Cerebellar cortex (tissue), 1 donor: ENCODE measurements at regions not wholly inside any gene's neighbourhood (a gene's known extent, or its start where the extent isn't known, plus 50 kb on each side); places are given as distances from the start of the nearest gene placed in this dataset.
"Not testable (repeated sequence)": the region's sequence is repeated elsewhere in the genome, so short reads cannot be mapped to it uniquely, and the experiment has no call there.

Experiments
- DNase-seq: peaks from one replicate; pipeline ENCODE4 v3.0.0-alpha.2; 2015; ENCODE audit warnings: low spot score

GRCh38 chr6:167662075-167662880, 164.4 kb upstream of the AFDN start:
- no peak for DNase-seq

GRCh38 chr6:167662881-167663205, 163.9 kb upstream of the AFDN start:
- DNase-seq = no peak

GRCh38 chr6:167663316-167663715, 163.4 kb upstream of the AFDN start:
- no peak for DNase-seq

- DNase-seq = no peak
Measured at GRCh38 chr6:167663784-167664443, 162.8 kb upstream of the AFDN start.

- DNase-seq = no peak
Measured at GRCh38 chr6:167664678-167665660, 161.7 kb upstream of the AFDN start.

GRCh38 chr6:167665698-167666330, 160.9 kb upstream of the AFDN start:
- DNase-seq = no peak

GRCh38 chr6:167666571-167667203, 160.0 kb upstream of the AFDN start:
- DNase-seq = no peak

DNA sequence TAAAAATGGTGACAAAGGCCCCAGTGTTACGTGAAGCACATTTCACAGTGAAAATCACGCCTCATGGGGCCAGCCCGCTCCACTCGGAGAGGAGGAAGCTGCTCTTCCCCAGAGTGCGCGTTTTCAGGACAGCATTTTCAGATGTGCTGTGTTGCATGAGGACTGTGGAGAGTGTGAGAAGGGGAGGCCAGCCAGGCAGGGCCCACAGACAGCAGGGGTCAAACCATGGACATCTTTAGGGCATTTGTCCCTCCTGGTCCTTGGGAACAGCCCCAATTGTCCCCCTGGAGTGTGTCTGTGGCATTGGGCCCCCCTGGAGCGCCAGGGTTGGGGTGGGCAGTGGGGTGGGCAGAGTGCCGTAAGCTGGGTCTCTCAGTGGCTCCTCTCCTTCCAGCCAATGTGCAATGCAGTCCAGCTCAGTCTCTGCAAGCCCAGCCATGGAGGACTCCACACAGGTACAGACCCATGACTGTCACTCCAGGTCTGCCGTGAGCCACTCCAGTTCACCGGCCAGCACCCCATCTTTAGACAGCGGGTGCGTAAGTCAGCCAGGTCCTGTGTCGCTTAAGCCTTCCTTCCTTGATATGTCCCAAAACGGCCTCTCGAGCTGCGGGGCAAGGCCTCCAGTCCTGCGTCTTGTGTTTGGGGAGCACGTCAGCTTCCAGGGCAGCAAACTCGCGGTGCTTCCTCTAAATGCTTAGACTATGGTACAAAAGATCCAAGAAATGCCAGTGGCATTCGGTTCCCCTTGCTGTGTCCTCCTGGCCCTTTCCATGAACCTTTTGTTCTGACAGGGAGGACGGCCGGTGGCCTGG, 159.3 kb upstream of the AFDN start:
- no peak for DNase-seq

DNA sequence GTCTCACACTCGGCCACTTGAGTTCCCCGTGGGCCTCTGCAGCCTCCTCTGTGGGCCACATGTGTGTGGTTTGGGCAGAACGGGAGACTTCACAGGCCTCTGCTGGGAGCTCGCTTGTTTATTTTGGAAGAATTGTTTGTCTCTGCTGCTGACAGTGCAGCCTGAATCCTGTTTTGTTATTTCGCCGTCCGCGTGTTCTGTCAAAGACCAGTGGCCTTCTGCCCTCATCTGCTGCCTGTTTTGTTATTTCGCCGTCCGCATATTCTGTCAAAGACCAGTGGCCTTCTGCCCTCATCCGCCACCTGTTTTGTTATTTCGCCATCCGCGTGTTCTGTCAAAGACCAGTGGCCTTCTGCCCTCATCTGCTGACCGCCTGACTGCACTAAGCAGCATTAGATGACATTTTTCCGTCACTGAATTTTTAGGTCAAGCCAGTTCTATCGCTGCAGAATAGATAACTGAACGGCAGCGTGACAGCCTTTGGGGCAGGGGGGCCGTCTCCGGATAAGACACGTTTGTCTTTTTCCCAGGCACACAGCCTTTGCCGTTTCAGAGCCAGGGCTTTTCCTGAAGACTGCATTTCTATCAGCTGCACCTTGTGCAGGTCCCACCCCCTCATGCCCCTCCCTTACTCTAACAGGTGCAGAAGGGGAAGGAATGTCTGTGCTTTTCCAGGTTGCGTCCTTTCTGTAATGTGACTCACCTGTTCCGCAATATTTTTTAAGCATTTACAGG, 158.5 kb upstream of the AFDN start:
- DNase-seq = no peak

DNA sequence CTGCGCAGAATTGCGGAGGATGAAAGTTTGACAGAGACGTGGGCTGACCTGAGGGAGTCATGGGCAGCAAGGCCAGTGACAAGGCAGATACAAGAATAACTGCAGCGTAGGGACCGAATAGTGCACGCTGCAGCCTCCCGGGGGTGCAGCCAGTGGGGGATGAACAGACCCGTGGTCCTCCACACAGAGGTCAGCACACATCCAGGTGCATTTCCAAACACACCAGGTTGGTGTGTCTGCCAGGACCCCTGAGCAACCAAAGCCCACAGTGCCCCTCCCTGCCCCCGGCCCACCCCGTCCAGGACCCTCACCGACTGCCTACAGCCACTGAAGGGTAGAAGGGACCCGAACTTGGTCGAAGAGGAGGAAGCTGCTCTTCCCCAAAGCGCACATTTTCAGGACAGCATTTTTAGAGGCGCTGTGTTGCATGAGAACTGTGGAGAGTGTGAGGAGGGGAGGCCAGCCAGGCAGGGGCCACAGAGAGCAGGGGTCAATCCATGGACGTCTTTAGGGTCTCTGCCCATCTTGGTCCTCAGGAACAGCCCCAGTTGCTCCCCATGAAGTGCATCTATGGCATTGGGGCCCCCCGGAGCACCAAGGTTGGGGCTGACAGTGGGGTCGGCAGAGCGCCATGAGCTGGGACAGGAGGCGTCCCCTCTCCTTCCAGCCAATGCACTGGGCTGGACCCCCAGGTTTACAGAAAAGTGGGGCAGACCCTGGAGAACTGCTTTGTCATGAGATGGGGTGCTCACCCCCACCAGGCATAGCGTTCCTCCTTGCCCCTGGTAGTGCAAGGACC, 157.8 kb upstream of the AFDN start:
- DNase-seq = no peak

GRCh38 chr6:167669553-167669849, 157.2 kb upstream of the AFDN start:
- DNase-seq = no peak

GRCh38 chr6:167669870-167670802, 156.6 kb upstream of the AFDN start:
- no peak for DNase-seq

DNA sequence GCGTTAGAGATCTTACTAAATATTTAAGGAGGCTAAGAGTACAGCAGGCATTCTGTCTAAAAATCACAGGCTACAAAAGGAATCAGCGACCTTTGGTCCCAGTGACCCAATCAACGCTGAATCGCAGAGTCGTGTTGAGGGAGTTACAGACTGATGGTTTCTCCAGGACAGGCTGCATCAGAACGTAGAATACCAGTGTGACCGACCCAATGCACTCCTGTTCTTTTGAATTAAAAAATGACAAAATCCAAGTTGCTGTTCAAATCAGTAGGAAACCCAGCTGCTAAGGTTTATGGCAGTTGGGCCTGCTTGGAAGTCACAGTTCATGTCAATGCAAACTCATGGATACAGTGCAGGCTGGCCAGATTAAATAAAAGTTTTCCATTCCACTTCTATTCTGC, 155.8 kb upstream of the AFDN start:
- no peak for DNase-seq

DNA sequence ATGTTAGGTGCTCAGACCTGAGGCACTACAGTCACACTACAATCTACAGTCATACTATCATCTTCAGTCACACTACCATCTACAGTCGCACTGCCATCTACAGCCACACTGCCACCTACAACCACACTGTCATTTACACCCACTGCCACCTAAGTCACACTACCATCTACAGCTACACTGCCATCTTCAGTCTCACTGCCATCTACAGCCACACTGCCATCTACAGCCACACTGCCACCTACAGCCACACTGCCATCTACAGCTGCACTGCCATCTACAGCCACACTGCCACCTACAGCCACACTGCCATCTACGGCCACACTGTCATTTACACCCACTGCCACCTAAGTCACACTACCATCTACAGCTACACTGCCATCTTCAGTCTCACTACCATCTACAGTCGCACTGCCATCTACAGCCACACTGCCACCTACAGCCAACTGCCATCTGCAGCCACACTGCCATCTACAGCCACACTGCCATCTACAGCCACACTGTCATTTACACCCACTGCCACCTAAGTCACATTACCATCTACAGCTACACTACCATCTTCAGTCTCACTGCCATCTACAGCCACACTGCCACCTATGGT, 155.2 kb upstream of the AFDN start:
- DNase-seq = not testable (repeated sequence)

GRCh38 chr6:167671977-167672687, 154.6 kb upstream of the AFDN start:
- DNase-seq = no peak

DNA sequence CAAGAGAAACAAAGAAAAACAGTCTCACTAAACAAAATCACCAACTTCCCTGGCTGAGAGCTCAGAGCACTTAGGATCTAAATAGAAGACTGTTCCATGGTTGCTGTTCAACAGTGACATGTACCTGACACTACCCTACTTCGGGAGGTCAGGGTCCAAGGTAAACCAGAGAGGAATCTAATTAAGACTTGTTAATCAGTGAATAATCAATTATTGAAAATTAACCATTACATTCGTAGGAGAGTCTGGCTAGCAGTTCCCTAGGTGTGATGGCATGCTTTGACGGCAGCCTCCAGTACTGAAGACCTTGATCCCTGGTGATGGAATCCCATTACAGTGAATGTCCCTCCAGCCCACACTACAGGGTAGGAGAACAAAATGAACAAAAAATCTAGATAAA, 154.0 kb upstream of the AFDN start:
- DNase-seq = no peak

GRCh38 chr6:167673946-167674345, 152.8 kb upstream of the AFDN start:
- no peak for DNase-seq
